ENCODE measurements at regions not wholly inside any gene's neighbourhood (a gene's known extent, or its start where the extent isn't known, plus 50 kb on each side); places are given as distances from the start of the nearest gene placed in this dataset.

DNA sequence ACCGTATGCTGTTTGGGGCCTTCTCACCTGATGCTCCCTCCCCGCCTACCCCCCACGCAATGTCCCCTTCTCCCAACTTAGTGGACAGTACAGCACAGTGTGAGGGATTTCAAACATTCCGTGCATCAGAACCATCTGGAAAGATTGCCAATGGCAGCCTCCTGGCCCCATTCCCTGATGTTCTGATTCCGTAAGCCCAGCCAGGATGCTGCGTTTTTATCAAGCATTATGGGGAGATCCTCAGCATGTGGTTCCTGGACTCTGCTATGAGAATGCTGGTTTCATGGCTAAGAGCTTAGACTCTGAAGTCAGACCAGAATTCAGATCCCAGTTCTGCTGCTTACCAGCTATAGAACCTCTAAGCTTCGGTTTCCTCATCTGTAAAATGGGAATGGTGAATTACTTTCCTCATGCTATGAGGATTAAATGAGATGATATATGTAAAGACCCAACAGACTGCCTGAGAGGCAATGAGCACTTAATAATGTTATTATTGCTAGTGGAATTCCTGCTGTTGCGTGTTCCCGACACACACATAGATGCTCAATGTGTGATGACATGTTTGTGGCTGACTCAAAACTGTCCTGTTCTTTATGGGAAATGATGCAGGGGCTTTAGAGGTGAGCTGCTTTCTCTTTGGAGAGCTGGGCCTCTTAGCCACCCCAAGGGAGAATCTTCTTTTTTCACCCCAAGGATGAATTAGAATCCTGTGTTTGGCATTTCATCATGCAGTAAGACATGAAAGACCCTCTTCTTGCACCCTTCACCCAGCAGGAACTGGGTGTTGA, 60.8 kb upstream of the SMNDC1 start:
- DNase-seq (ENCODE audit: low read depth): no peak
- no peak overlapping the region for H3K4me3 ChIP-seq (ENCODE audit: low read depth, low read length)
- in situ Hi-C loops (cut with HindIII; ENCODE audit: low sequenced_read_pairs): loop anchor here (10.0 kb wide), 1 partner anchor 79 kb away; no protein-coding TSS in a partner anchor
- TF ChIP-seq, protein P1, sequence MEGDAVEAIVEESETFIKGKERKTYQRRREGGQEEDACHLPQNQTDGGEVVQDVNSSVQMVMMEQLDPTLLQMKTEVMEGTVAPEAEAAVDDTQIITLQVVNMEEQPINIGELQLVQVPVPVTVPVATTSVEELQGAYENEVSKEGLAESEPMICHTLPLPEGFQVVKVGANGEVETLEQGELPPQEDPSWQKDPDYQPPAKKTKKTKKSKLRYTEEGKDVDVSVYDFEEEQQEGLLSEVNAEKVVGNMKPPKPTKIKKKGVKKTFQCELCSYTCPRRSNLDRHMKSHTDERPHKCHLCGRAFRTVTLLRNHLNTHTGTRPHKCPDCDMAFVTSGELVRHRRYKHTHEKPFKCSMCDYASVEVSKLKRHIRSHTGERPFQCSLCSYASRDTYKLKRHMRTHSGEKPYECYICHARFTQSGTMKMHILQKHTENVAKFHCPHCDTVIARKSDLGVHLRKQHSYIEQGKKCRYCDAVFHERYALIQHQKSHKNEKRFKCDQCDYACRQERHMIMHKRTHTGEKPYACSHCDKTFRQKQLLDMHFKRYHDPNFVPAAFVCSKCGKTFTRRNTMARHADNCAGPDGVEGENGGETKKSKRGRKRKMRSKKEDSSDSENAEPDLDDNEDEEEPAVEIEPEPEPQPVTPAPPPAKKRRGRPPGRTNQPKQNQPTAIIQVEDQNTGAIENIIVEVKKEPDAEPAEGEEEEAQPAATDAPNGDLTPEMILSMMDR (IDR thresholded peaks at IDR 0.05; ENCODE audit: low read depth, low read length, missing control alignments): no peak

DNA sequence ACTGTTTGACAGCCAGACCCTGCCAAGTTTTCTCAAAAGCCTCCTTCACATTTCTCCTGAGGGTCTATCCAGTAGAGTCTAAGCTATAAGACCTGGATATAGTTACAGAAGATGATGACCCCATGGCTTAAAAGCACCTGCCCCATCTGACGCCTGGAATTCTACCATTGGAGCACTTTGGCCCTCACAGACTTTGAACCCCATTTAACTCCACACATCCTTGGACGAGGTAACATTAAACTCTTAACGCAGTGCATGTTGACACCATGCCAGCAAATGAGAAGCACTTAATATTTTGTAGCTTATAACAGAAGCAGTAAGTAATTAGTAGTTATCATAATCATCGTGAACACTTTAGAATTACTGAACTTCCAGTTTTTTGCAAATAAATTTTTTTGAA, 61.9 kb upstream of the SMNDC1 start:
- H3K4me3 ChIP-seq (ENCODE audit: low read depth, low read length): no peak overlapping the region
- no peak for DNase-seq (ENCODE audit: low read depth)
- in situ Hi-C loops (cut with HindIII; ENCODE audit: low sequenced_read_pairs): loop anchor here (10.0 kb wide), 1 partner anchor 78 kb away; no protein-coding TSS in a partner anchor
- TF ChIP-seq, protein P1 (IDR thresholded peaks at IDR 0.05; ENCODE audit: low read depth, low read length, missing control alignments): no peak

DNA sequence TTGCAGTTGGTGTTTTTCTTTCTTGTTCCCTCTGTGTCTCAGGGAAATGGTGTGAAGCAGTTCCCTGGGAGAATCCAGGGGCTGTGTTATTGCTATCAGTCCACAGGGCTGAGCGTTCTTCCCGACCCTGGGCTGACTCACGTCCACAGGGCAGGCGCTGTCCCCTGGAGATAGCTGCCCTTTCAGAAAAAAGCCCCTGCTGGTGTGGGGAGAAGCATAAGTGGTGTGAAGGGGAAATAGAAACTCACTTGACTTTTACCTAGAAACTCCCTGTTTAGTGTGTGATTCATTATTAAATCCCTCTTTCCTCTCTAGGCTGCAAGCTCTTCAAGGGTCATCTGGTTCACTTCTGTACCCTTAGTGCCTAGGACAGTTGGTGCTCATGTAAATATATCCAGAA, 63.3 kb upstream of the SMNDC1 start:
- no peak overlapping the region for H3K4me3 ChIP-seq (ENCODE audit: low read depth, low read length)
- TF ChIP-seq, protein P1 (IDR thresholded peaks at IDR 0.05; ENCODE audit: low read depth, low read length, missing control alignments): no peak
- no peak for DNase-seq (ENCODE audit: low read depth)
- in situ Hi-C loops (cut with HindIII; ENCODE audit: low sequenced_read_pairs): loop anchor here (10.0 kb wide), 1 partner anchor 77 kb away; no protein-coding TSS in a partner anchor

DNA sequence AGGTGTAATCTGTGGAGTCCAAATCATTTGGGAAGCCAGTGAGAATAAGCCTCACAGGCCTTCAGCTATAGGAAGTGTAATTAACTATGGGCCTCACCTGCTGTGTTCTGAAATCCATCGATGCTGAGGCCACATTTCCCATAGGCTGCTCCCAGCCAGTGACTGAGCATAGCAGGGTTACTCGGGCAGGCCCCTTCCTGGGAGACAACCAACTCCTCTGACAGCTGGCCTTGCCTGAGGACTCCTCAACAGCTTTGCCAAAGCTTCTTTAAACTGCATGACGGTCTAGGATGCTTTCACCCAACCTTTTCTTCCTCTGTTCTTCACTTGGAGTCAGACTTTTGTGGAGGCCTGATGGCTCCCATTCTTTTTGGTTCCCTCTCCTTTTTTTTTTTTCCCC, 63.8 kb upstream of the SMNDC1 start:
- in situ Hi-C loops (cut with HindIII; ENCODE audit: low sequenced_read_pairs): loop anchor here (10.0 kb wide), 1 partner anchor 76 kb away; no protein-coding TSS in a partner anchor
- no peak for DNase-seq (ENCODE audit: low read depth)
- no peak overlapping the region for H3K4me3 ChIP-seq (ENCODE audit: low read depth, low read length)
- TF ChIP-seq, protein P1 (IDR thresholded peaks at IDR 0.05; ENCODE audit: low read depth, low read length, missing control alignments): no peak

DNA sequence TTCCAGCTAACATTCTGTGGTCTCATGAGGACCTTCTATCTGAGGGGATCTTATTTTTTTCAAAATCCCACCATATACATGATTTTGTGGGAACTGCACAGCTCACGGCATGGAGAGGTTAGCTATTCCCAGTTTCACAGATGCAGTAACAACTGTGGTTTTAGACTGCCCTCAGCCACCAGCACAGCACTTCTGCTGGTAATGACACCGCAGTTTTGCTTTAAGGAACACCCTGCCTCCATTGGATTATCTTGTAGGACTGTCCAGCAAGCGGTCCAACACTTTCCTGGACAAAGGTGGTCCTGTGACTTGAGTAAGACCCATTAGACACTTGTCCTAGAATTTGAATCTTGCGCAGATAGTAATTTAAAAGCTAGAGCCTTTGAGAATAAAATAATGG, 65.3 kb upstream of the SMNDC1 start:
- in situ Hi-C loops (cut with HindIII; ENCODE audit: low sequenced_read_pairs): no loop called here
- TF ChIP-seq, protein P1 (IDR thresholded peaks at IDR 0.05; ENCODE audit: low read depth, low read length, missing control alignments): no peak
- H3K4me3 ChIP-seq (ENCODE audit: low read depth, low read length): no peak overlapping the region
- DNase-seq (ENCODE audit: low read depth): no peak

DNA sequence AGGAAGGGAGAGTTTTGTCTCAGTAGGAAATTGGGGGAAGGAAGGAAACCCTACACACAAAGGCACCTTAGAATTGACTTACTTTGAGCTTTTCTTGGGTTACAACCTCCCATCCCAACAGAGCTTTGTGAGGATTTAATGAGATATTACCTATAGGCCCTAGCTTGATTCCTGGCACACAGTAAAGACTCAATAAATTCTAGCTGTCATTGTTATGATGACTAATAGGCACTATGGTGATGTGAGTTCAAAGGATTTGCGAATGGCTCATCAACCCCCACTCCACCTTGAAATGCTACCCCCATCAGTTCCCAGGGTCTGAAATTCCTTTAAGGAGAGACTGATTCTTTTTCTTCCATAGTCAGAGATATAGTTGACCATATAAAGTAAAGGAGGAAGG, 67.9 kb upstream of the SMNDC1 start:
- no peak for DNase-seq (ENCODE audit: low read depth)
- in situ Hi-C loops (cut with HindIII; ENCODE audit: low sequenced_read_pairs): no loop called here
- TF ChIP-seq, protein P1 (IDR thresholded peaks at IDR 0.05; ENCODE audit: low read depth, low read length, missing control alignments): no peak
- H3K4me3 ChIP-seq (ENCODE audit: low read depth, low read length): no peak overlapping the region
